ENCODE measurements at regions not wholly inside any gene's neighbourhood (a gene's known extent, or its start where the extent isn't known, plus 50 kb on each side); places are given as distances from the start of the nearest gene placed in this dataset.
A peak's percentile ranks its signal among the peaks of the same experiment; 100 is the strongest.
"Not testable (repeated sequence)": the region's sequence is repeated elsewhere in the genome, so short reads cannot be mapped to it uniquely, and the experiment has no call there.

DNA sequence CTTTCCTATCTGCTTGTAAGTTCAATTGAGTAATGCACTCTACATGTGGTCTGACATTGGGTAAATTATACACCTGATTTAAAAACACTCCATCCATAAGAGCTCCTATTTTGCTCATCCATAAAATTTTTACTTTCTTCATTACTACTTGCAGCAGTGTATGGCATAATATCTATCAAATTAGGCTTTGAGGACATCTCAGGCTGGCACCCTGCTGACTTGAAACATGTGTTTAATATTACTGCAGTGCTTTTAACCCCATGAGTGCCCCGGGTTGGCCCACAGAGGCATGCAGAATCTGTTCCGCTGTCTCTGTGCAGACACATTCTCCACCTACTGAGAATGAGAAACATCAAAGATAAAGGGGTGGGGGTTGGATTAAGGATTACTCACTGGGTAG, 249.9 kb upstream of the DNAJC19 start:
- TF ChIP-seq GATA1 (IDR thresholded peaks at IDR 0.05; ENCODE audit: low read depth, low read length) (no peak), POLR2A (IDR thresholded peaks at IDR 0.05; ENCODE audit: low read length) (no peak)

DNA sequence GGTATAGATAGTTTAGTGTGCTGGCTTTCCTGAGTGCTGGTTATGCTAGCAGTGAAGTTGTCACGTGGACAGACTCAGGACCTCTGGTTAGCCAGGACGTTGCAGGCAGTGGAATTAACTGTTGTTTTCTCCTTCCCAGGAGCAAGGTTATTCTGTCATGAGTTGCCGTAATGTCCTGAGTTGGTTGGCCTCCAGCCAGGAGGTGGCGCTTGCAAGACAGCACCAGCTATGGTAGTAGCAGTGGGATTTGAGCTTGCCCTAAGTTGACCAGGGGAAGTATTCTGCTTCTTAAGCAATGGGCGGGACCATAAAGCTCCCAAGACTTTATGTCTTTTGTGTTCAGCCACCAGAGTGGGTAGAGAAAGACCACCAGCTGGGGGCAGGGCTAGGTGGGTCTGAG, 240.7 kb upstream of the DNAJC19 start:
- no peak for DNase-seq

More for the DNA sequence above, 249.9 kb upstream of the DNAJC19 start:
- no peak for DNase-seq

DNA sequence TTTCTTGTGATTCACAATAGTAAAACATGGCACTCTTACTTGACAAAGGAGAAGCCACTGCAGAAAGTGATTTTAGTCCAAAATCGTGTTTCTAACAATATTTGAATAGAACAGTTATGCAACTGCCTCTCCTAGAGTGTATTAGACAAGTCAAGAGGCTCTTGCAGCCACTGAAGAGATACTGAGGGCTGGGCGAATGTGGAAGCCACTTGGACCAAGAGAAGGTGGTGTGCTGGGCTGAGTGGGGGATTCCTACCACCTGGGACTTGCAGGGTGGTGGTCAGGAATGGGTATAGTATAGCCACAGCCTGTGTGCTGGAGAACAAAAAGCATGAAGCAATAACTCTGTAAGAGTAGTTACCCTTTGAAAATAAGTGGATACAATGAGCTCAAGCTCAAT, 223.8 kb upstream of the DNAJC19 start:
- TF ChIP-seq GATA1 (IDR thresholded peaks at IDR 0.05; ENCODE audit: low read depth, low read length) (no peak), POLR2A (IDR thresholded peaks at IDR 0.05; ENCODE audit: low read length) (no peak)

More for the DNA sequence above, 240.7 kb upstream of the DNAJC19 start:
- TF ChIP-seq GATA1 (IDR thresholded peaks at IDR 0.05; ENCODE audit: low read depth, low read length) (no peak), POLR2A (IDR thresholded peaks at IDR 0.05; ENCODE audit: low read length) (no peak)

GRCh38 chr3:181212271-181212670, 222.7 kb upstream of the DNAJC19 start:
- no peak for DNase-seq
- TF ChIP-seq GATA1 (IDR thresholded peaks at IDR 0.05; ENCODE audit: low read depth, low read length) (no peak), POLR2A (IDR thresholded peaks at IDR 0.05; ENCODE audit: low read length) (no peak)

More for the DNA sequence above, 223.8 kb upstream of the DNAJC19 start:
- no peak for DNase-seq

- DNase-seq = peak; percentile 13 to 37
- TF ChIP-seq GATA1 (IDR thresholded peaks at IDR 0.05; ENCODE audit: low read depth, low read length) = no peak
- no peak for TF ChIP-seq POLR2A (IDR thresholded peaks at IDR 0.05; ENCODE audit: low read length)
Measured at GRCh38 chr3:181210275-181210674, 220.7 kb upstream of the DNAJC19 start.

DNA sequence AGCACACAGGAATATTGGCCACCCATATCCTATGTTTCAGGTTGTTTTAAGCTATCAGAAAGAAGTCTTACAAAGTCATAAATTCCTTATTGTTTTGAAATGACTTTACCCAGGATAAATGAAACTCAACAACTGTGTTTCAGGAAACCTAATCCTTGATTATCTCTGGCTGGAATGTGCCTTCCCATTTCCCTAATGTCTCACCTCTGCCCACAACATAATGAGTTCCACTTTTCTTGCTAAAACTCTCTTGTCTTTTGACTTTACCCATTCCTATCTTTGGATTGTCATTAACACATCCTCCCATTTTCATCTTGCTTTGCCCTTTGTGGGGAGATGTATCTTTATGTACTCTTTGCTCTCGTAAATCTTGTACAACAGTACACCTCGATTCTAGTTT, 200.0 kb upstream of the DNAJC19 start:
- TF ChIP-seq POLR2A (IDR thresholded peaks at IDR 0.05; ENCODE audit: low read length) = no peak
- no peak for TF ChIP-seq GATA1 (IDR thresholded peaks at IDR 0.05; ENCODE audit: low read depth, low read length)
- no peak for DNase-seq

- DNase-seq = no peak
- TF ChIP-seq POLR2A (IDR thresholded peaks at IDR 0.05; ENCODE audit: low read length) (no peak), GATA1 (IDR thresholded peaks at IDR 0.05; ENCODE audit: low read depth, low read length) (no peak)
Measured at GRCh38 chr3:181183764-181184163, 194.2 kb upstream of the DNAJC19 start.

GRCh38 chr3:181183057-181183456, 193.5 kb upstream of the DNAJC19 start:
- not testable (repeated sequence) for DNase-seq

GRCh38 chr3:181178991-181179390, 189.5 kb upstream of the DNAJC19 start:
- TF ChIP-seq GATA1 (IDR thresholded peaks at IDR 0.05; ENCODE audit: low read depth, low read length) (no peak), POLR2A (IDR thresholded peaks at IDR 0.05; ENCODE audit: low read length) (no peak)
- no peak for DNase-seq

GRCh38 chr3:181176601-181177000, 187.1 kb upstream of the DNAJC19 start:
- TF ChIP-seq POLR2A (IDR thresholded peaks at IDR 0.05; ENCODE audit: low read length) = no peak
- TF ChIP-seq GATA1 (IDR thresholded peaks at IDR 0.05; ENCODE audit: low read depth, low read length) = no peak
- peak; percentile 46 to 68 for DNase-seq

GRCh38 chr3:181174676-181175233, 185.2 kb upstream of the DNAJC19 start:
- no peak for DNase-seq
- TF ChIP-seq POLR2A (IDR thresholded peaks at IDR 0.05; ENCODE audit: low read length) (no peak), GATA1 (IDR thresholded peaks at IDR 0.05; ENCODE audit: low read depth, low read length) (no peak)

GRCh38 chr3:181174022-181174421, 184.5 kb upstream of the DNAJC19 start:
- no peak for TF ChIP-seq POLR2A (IDR thresholded peaks at IDR 0.05; ENCODE audit: low read length)

GRCh38 chr3:181173227-181173626, 183.7 kb upstream of the DNAJC19 start:
- no peak for DNase-seq
- no peak for TF ChIP-seq GATA1 (IDR thresholded peaks at IDR 0.05; ENCODE audit: low read depth, low read length)
- no peak for TF ChIP-seq POLR2A (IDR thresholded peaks at IDR 0.05; ENCODE audit: low read length)

More at GRCh38 chr3:181174022-181174421, 184.5 kb upstream of the DNAJC19 start:
- no peak for DNase-seq

GRCh38 chr3:181134873-181135272, 145.3 kb upstream of the DNAJC19 start:
- DNase-seq = no peak
- no peak for TF ChIP-seq GATA1 (IDR thresholded peaks at IDR 0.05; ENCODE audit: low read depth, low read length)
- no peak for TF ChIP-seq POLR2A (IDR thresholded peaks at IDR 0.05; ENCODE audit: low read length)

DNA sequence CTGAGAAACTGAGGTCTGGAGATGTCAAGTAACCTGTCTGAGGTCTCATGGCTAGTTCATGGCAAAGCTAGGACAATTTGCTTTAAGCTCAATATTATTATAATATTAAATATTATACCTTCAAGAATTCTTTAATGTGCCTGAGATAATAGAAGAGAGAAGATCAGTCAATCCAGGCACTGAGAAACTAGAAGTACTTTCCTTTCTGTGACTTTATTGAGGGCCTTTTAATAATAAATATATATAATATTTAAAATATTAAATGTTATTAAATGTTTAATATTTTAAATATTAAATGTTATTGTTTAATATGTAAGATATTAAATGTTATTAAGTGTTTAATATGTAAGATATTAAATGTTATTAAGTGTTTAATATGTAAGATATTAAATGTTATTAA, 144.3 kb upstream of the DNAJC19 start:
- DNase-seq = no peak
- TF ChIP-seq GATA1 (IDR thresholded peaks at IDR 0.05; ENCODE audit: low read depth, low read length) (no peak), POLR2A (IDR thresholded peaks at IDR 0.05; ENCODE audit: low read length) (no peak)

DNA sequence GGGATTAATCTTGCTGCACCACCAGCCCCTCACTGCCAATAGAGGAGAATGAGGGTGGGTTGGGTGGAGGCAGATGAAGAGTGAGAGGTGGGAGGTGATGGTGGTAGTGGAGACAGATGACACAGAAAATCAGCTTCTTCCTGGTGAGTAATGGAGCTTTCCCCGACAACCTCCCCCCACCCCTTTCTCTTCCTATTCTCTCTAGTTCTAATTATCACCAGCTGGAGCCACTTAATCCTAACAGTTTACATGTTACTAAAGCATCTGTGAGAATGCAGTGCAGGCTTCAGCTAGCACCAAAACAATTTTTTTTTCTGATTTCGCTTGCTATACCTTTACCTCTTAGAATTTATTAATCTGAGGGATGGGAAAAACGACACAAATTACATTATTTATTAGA, 116.1 kb upstream of the DNAJC19 start:
- no peak for DNase-seq
- TF ChIP-seq GATA1 (IDR thresholded peaks at IDR 0.05; ENCODE audit: low read depth, low read length) (no peak), POLR2A (IDR thresholded peaks at IDR 0.05; ENCODE audit: low read length) (no peak)
